ENCODE measurements at regions not wholly inside any gene's neighbourhood (a gene's known extent, or its start where the extent isn't known, plus 50 kb on each side); places are given as distances from the start of the nearest gene placed in this dataset.

GRCh38 chr4:11900359-11900758 is 471.7 kb upstream of the HS3ST1 start:
- no peak for TF ChIP-seq CTCF (IDR thresholded peaks at IDR 0.05)
- TF ChIP-seq POLR2A (IDR thresholded peaks at IDR 0.05), result no peak
